Neural progenitor cell (in vitro differentiated cells): ENCODE measurements at regions not wholly inside any gene's neighbourhood (a gene's known extent, or its start where the extent isn't known, plus 50 kb on each side); places are given as distances from the start of the nearest gene placed in this dataset.

Experiments used
- DNase-seq: peaks from one replicate; pipeline ENCODE4 v3.0.0-alpha.2; 2016; ENCODE audit warnings: low spot score
- H2AFZ ChIP-seq: fragments of 200-600 bp; sonication (generic); replicated peaks from 2 replicates; pipeline ENCODE4 v1.6.1; 2016; ENCODE audit warnings: antibody characterized with exemption
- H3F3A ChIP-seq: fragments of 200-600 bp; sonication (generic); 2 replicates; pipeline ENCODE4 v1.6.1; 2016; ENCODE audit warnings: antibody characterized with exemption, low read depth
- H3K27ac ChIP-seq: fragments of 200-600 bp; sonication (generic); 2 replicates; pipeline ENCODE4 v1.5.1; 2016; ENCODE audit warnings: mild to moderate bottlenecking
- H3K27me3 ChIP-seq: fragments of 200-600 bp; sonication (generic); 2 replicates; pipeline ENCODE4 v1.6.1; 2016; ENCODE audit warnings: mild to moderate bottlenecking, moderate library complexity
- H3K36me3 ChIP-seq: fragments of 200-600 bp; sonication (generic); 2 replicates; pipeline ENCODE4 v1.5.1; 2016
- H3K4me1 ChIP-seq: fragments of 200-600 bp; sonication (generic); 2 replicates; pipeline ENCODE4 v1.6.1; 2016; ENCODE audit warnings: mixed run types
- H3K4me2 ChIP-seq: fragments of 200-600 bp; sonication (generic); 2 replicates; pipeline ENCODE4 v1.6.1; 2016
- H3K4me3 ChIP-seq: fragments of 200-600 bp; sonication (generic); 2 replicates; pipeline ENCODE4 v1.5.1; 2016
- H3K79me2 ChIP-seq: fragments of 200-600 bp; sonication (generic); 2 replicates; pipeline ENCODE4 v1.6.1; 2016; ENCODE audit warnings: low read depth
- H3K9ac ChIP-seq: fragments of 200-600 bp; sonication (generic); 2 replicates; pipeline ENCODE4 v1.6.1; 2016
- H3K9me3 ChIP-seq: fragments of 200-600 bp; sonication (generic); 2 replicates; pipeline ENCODE4 v1.5.1; 2016; ENCODE audit warnings: low read depth
- H4K20me1 ChIP-seq: fragments of 200-600 bp; sonication (generic); 2 replicates; pipeline ENCODE4 v1.6.1; 2016; ENCODE audit warnings: low read depth
- H3K27ac Mint-ChIP-seq: 3 replicates; pipeline ENCODE4 v1.8.0; 2021; ENCODE audit warnings: mixed read lengths
- H3K27me3 Mint-ChIP-seq: 2 replicates; pipeline ENCODE4 v1.8.0; 2022; ENCODE audit warnings: low read depth, mild to moderate bottlenecking, inconsistent platforms, moderate library complexity, mixed read lengths; ENCODE audit not compliant: insufficient read depth
- H3K36me3 Mint-ChIP-seq: 3 replicates; pipeline ENCODE4 v1.8.0; 2021; ENCODE audit warnings: mixed read lengths
- H3K4me1 Mint-ChIP-seq: 3 replicates; pipeline ENCODE4 v1.8.0; 2021; ENCODE audit warnings: mixed read lengths
- H3K4me3 Mint-ChIP-seq: 3 replicates; pipeline ENCODE4 v1.8.0; 2021; ENCODE audit warnings: mild to moderate bottlenecking, moderate library complexity, mixed read lengths
- H3K9me3 Mint-ChIP-seq: 3 replicates; pipeline ENCODE4 v1.8.0; 2020; ENCODE audit warnings: mixed read lengths
- EZH2 ChIP-seq: fragments of 200-600 bp; sonication (generic); IDR thresholded peaks from 2 replicates; pipeline ENCODE4 v1.6.1; 2017; ENCODE audit warnings: antibody characterized with exemption, mild to moderate bottlenecking, moderate library complexity
- EZH2phosphoT487 ChIP-seq: fragments of 200-600 bp; sonication (generic); IDR thresholded peaks from 2 replicates; pipeline ENCODE4 v1.6.1; 2017; ENCODE audit warnings: antibody characterized with exemption
- TF ChIP-seq, protein P1 (sequence below): fragments of 200-600 bp; sonication (generic); IDR thresholded peaks from 2 replicates; pipeline ENCODE4 v1.5.1; 2017; ENCODE audit warnings: antibody characterized with exemption, mild to moderate bottlenecking

DNA sequence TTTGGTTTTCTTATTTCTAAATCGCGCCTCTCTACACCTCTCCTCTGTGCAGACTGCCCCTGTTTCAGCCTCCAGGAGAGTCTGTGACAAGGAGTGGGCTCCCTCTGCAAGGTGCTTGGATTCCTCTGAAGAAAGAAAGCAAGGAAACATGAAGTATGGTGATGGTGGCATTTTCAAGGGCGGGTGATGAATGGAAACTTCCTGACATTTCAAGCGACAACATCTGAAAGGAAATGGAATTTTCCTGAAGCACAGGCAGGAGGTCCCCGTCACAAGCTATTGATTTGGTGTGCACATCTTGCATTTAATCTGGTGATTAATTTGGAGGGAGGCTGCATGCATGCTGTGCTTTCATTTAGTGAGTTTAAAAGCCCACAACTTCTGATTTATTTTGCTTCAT is 164.6 kb upstream of the FGGY start:
- H3K27me3 ChIP-seq = no peaks in the 10 kb centered on the region
- TF ChIP-seq EZH2phosphoT487 (no peak), EZH2 (no peak)
- TF ChIP-seq, protein P1, sequence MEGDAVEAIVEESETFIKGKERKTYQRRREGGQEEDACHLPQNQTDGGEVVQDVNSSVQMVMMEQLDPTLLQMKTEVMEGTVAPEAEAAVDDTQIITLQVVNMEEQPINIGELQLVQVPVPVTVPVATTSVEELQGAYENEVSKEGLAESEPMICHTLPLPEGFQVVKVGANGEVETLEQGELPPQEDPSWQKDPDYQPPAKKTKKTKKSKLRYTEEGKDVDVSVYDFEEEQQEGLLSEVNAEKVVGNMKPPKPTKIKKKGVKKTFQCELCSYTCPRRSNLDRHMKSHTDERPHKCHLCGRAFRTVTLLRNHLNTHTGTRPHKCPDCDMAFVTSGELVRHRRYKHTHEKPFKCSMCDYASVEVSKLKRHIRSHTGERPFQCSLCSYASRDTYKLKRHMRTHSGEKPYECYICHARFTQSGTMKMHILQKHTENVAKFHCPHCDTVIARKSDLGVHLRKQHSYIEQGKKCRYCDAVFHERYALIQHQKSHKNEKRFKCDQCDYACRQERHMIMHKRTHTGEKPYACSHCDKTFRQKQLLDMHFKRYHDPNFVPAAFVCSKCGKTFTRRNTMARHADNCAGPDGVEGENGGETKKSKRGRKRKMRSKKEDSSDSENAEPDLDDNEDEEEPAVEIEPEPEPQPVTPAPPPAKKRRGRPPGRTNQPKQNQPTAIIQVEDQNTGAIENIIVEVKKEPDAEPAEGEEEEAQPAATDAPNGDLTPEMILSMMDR = no peak
- H3K79me2 ChIP-seq = no peaks in the 10 kb centered on the region
- H3K4me3 Mint-ChIP-seq = no peak overlapping the region
- H3K4me1 ChIP-seq = peaks cover 11% of the 10 kb centered on the region
- no peaks in the 10 kb centered on the region for H3K9me3 ChIP-seq
- no peaks in the 10 kb centered on the region for H4K20me1 ChIP-seq
- no peak for DNase-seq
- H3K27me3 Mint-ChIP-seq = peaks cover 7% of the 10 kb centered on the region
- H3K27ac ChIP-seq = no peak overlapping the region
- no peaks in the 10 kb centered on the region for H3K36me3 ChIP-seq
- no peak overlapping the region for H3K9ac ChIP-seq
- no peaks in the 10 kb centered on the region for H3F3A ChIP-seq
- H3K27ac Mint-ChIP-seq = peak overlapping the region; percentile 16
- H3K4me3 ChIP-seq = no peak overlapping the region
- H3K4me1 Mint-ChIP-seq = peaks cover 30% of the 10 kb centered on the region
- H2AFZ ChIP-seq = peak overlapping the region; percentile 14
- no peaks in the 10 kb centered on the region for H3K36me3 Mint-ChIP-seq
- H3K9me3 Mint-ChIP-seq = peaks cover 2% of the 10 kb centered on the region
- H3K4me2 ChIP-seq = no peak overlapping the region

DNA sequence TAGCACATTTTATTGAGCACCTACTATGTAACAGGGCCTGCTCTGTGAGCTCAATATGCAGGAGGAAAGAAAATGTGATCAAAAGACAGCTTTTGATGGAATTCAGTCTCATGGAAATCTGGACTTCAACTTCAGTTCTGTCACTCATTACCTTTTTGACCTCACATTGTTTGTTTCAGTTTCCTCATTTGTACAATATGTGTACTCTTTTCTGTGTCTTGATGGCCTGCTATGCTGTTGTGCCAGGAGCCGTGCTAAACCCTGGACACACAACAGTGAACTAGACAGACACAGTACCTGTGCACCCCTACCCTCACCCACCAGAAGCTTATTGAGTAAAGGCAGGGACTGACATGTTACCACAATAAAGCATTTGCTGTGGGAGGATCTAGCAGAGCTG is 162.9 kb upstream of the FGGY start:
- TF ChIP-seq EZH2phosphoT487 (no peak), EZH2 (no peak)
- TF ChIP-seq, protein P1 = no peak
- Histone ChIP-seq H2AFZ (no peak overlapping the region), H3K4me2 (no peak overlapping the region), H3K4me3 (no peak overlapping the region), H3K36me3 (no peaks in the 10 kb centered on the region), H3K9ac (no peak overlapping the region), H3K79me2 (no peaks in the 10 kb centered on the region), H3K27me3 (no peaks in the 10 kb centered on the region), H3F3A (no peaks in the 10 kb centered on the region), H4K20me1 (no peaks in the 10 kb centered on the region), H3K27ac (no peak overlapping the region), H3K4me1 (peaks cover 8% of the 10 kb centered on the region), H3K9me3 (no peaks in the 10 kb centered on the region)
- peaks cover 7% of the 10 kb centered on the region for H3K27me3 Mint-ChIP-seq
- DNase-seq = no peak
- H3K4me1 Mint-ChIP-seq = peaks cover 29% of the 10 kb centered on the region
- peaks cover 1% of the 10 kb centered on the region for H3K9me3 Mint-ChIP-seq
- no peak overlapping the region for H3K4me3 Mint-ChIP-seq
- no peaks in the 10 kb centered on the region for H3K36me3 Mint-ChIP-seq
- no peak overlapping the region for H3K27ac Mint-ChIP-seq

DNA sequence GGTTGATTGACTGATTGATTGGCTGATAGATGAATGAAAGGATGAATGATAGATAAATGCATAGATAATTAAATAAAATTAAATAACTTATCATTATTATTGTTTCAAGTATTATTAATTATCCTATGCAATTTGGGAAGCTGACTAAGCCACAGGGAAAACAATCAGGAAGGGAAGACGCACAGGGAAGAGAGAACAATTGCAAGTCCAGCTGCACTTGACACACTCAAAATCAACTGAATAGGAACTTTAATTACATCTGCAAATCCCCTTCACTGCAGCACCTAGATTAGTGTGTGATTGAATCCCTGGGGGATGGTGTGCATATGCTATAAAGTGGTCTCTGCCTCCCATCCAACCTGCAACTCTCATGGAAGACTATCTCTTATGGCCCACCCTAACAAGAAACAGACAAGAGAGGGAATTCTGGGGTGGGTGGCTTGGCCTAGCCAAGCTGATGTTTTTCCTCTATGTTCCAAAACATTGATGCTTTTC is 161.1 kb upstream of the FGGY start:
- H2AFZ ChIP-seq = no peak overlapping the region
- no peak overlapping the region for H3K9ac ChIP-seq
- no peaks in the 10 kb centered on the region for H3K79me2 ChIP-seq
- no peak for DNase-seq
- H4K20me1 ChIP-seq = no peaks in the 10 kb centered on the region
- no peaks in the 10 kb centered on the region for H3F3A ChIP-seq
- H3K9me3 ChIP-seq = no peaks in the 10 kb centered on the region
- no peaks in the 10 kb centered on the region for H3K36me3 ChIP-seq
- Mint-ChIP-seq H3K4me3 (no peak overlapping the region), H3K9me3 (no peaks in the 10 kb centered on the region), H3K36me3 (no peaks in the 10 kb centered on the region), H3K4me1 (peaks cover 24% of the 10 kb centered on the region), H3K27ac (no peak overlapping the region), H3K27me3 (peaks cover 7% of the 10 kb centered on the region)
- H3K27me3 ChIP-seq = no peaks in the 10 kb centered on the region
- H3K4me2 ChIP-seq = no peak overlapping the region
- TF ChIP-seq EZH2 (no peak), EZH2phosphoT487 (no peak)
- TF ChIP-seq, protein P1 = no peak
- no peak overlapping the region for H3K27ac ChIP-seq
- H3K4me3 ChIP-seq = no peak overlapping the region
- H3K4me1 ChIP-seq = peaks cover 8% of the 10 kb centered on the region
